ENCODE measurements at regions not wholly inside any gene's neighbourhood (a gene's known extent, or its start where the extent isn't known, plus 50 kb on each side); places are given as distances from the start of the nearest gene placed in this dataset.
"Not testable (repeated sequence)": the region's sequence is repeated elsewhere in the genome, so short reads cannot be mapped to it uniquely, and the experiment has no call there.

- no peak for DNase-seq (ENCODE audit: low read depth, low spot score)
These were observed 694.9 kb downstream of the ZBBX start for GRCh38 chr3:166685246-166685645.

- not testable (repeated sequence) for DNase-seq (ENCODE audit: low read depth, low spot score)
These were observed 696.0 kb downstream of the ZBBX start for GRCh38 chr3:166684077-166684476.

GRCh38 chr3:166669781-166670180 is 710.3 kb downstream of the ZBBX start:
- no peak for DNase-seq (ENCODE audit: low read depth, low spot score)

- DNase-seq (ENCODE audit: low read depth, low spot score) = no peak
These were observed 716.9 kb downstream of the ZBBX start for GRCh38 chr3:166663194-166663593.

GRCh38 chr3:166661621-166662020 is 718.5 kb downstream of the ZBBX start:
- DNase-seq (ENCODE audit: low read depth, low spot score) = no peak

- no peak for DNase-seq (ENCODE audit: low read depth, low spot score)
These were observed 719.1 kb downstream of the ZBBX start for GRCh38 chr3:166660962-166661361.

- DNase-seq (ENCODE audit: low read depth, low spot score) = no peak
These were observed 742.0 kb downstream of the ZBBX start for GRCh38 chr3:166637984-166638530.

- DNase-seq (ENCODE audit: low read depth, low spot score) = no peak
These were observed 745.9 kb downstream of the ZBBX start for GRCh38 chr3:166634091-166634746.

- no peak for DNase-seq (ENCODE audit: low read depth, low spot score)
These were observed 749.9 kb downstream of the ZBBX start for GRCh38 chr3:166630190-166630589.

GRCh38 chr3:166613365-166613764 is 766.7 kb downstream of the ZBBX start:
- no peak for DNase-seq (ENCODE audit: low read depth, low spot score)

GRCh38 chr3:166612761-166613160 is 767.3 kb downstream of the ZBBX start:
- DNase-seq (ENCODE audit: low read depth, low spot score) = not testable (repeated sequence)

- DNase-seq (ENCODE audit: low read depth, low spot score) = no peak
These were observed 770.8 kb upstream of the BCHE start for GRCh38 chr3:166607933-166608521.

- DNase-seq (ENCODE audit: low read depth, low spot score) = no peak
These were observed 769.8 kb upstream of the BCHE start for GRCh38 chr3:166606988-166607387.

GRCh38 chr3:166593776-166594175 is 756.6 kb upstream of the BCHE start:
- no peak for DNase-seq (ENCODE audit: low read depth, low spot score)

GRCh38 chr3:166582236-166582635 is 745.0 kb upstream of the BCHE start:
- no peak for DNase-seq (ENCODE audit: low read depth, low spot score)

GRCh38 chr3:166580561-166580960 is 743.3 kb upstream of the BCHE start:
- DNase-seq (ENCODE audit: low read depth, low spot score) = no peak

- no peak for DNase-seq (ENCODE audit: low read depth, low spot score)
These were observed 737.9 kb upstream of the BCHE start for GRCh38 chr3:166575161-166575560.

GRCh38 chr3:166571686-166572085 is 734.5 kb upstream of the BCHE start:
- DNase-seq (ENCODE audit: low read depth, low spot score) = not testable (repeated sequence)

- no peak for DNase-seq (ENCODE audit: low read depth, low spot score)
These were observed 732.9 kb upstream of the BCHE start for GRCh38 chr3:166570102-166570501.

- no peak for DNase-seq (ENCODE audit: low read depth, low spot score)
These were observed 732.4 kb upstream of the BCHE start for GRCh38 chr3:166569589-166569988.

- DNase-seq (ENCODE audit: low read depth, low spot score) = peak; percentile 5
These were observed 723.0 kb upstream of the BCHE start for GRCh38 chr3:166560253-166560652.

- DNase-seq (ENCODE audit: low read depth, low spot score) = no peak
These were observed 719.7 kb upstream of the BCHE start for GRCh38 chr3:166556955-166557354.

GRCh38 chr3:166554023-166554422 is 716.8 kb upstream of the BCHE start:
- no peak for DNase-seq (ENCODE audit: low read depth, low spot score)

Measured in ELF-1 (cell line).